ENCODE measurements at regions not wholly inside any gene's neighbourhood (a gene's known extent, or its start where the extent isn't known, plus 50 kb on each side); places are given as distances from the start of the nearest gene placed in this dataset.

DNA sequence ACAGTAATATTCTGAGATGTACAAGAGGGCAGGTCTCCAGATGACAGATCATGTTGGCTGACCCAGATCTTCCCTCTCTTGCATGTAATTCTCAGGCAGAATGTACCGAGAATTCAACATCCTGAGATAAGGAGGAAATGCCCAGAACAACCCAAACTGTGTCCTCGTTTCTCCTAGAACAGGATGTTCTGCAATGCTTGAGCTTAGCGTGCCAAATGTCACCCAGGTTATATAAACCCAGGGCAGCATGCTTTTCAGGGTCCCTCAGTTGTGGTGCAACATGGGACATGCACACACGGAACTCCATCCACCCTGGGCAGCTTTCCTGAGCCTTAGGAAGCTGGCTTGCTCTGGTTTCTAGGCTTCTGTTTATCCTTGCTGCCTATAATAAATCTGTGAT, 102.1 kb upstream of the CMC1 start:
- TF ChIP-seq, protein P1, sequence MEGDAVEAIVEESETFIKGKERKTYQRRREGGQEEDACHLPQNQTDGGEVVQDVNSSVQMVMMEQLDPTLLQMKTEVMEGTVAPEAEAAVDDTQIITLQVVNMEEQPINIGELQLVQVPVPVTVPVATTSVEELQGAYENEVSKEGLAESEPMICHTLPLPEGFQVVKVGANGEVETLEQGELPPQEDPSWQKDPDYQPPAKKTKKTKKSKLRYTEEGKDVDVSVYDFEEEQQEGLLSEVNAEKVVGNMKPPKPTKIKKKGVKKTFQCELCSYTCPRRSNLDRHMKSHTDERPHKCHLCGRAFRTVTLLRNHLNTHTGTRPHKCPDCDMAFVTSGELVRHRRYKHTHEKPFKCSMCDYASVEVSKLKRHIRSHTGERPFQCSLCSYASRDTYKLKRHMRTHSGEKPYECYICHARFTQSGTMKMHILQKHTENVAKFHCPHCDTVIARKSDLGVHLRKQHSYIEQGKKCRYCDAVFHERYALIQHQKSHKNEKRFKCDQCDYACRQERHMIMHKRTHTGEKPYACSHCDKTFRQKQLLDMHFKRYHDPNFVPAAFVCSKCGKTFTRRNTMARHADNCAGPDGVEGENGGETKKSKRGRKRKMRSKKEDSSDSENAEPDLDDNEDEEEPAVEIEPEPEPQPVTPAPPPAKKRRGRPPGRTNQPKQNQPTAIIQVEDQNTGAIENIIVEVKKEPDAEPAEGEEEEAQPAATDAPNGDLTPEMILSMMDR (IDR thresholded peaks at IDR 0.05; ENCODE audit: low read depth, low read length, poor library complexity, severe bottlenecking), result no peak
- TF ChIP-seq EZH2phosphoT487 (IDR thresholded peaks at IDR 0.05; ENCODE audit: borderline replicate concordance, low read length), result no peak

Data from DOHH2 (cell line).